CD4-positive, alpha-beta T cell treated with Interferon gamma for 1 hour (primary cell): ENCODE measurements at regions not wholly inside any gene's neighbourhood (a gene's known extent, or its start where the extent isn't known, plus 50 kb on each side); places are given as distances from the start of the nearest gene placed in this dataset.

Source experiments
- DNase-seq: peaks from one replicate; pipeline ENCODE4 v3.0.0-alpha.2; 2020

DNA sequence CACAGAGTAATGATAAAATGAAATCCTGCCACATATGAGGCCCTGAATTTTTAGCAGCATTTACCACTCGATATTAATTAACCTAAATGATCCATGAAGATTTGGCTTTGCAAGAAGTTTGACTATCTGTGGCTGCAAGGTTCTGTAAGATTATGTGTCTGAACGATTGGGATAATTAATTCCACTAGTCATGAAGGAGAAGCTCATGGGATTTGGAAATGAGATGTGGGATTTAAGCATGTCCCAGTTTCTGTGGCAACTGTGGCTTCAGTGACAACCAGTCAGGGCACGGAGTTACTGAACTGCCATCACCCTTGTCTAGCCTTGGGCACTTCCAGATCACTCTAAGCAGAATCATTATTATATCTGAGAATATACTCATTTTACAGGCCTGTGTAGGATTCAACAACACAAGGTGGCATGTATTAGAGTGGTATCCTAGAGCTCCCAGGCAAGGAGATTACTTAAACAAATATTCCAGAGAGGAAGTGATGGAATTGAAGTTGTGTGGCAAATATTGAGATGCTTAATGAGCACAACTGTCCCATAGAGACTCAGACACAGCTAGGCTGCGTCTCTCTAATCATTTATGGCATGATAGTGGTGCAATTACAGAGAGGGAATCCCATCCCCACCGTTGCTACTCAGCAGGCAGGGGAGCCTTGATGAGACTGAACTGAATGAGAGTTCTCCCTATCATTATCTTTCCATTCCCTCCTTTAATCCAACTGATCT is 205.0 kb upstream of the KRR1 start:
- DNase-seq: no peak

DNA sequence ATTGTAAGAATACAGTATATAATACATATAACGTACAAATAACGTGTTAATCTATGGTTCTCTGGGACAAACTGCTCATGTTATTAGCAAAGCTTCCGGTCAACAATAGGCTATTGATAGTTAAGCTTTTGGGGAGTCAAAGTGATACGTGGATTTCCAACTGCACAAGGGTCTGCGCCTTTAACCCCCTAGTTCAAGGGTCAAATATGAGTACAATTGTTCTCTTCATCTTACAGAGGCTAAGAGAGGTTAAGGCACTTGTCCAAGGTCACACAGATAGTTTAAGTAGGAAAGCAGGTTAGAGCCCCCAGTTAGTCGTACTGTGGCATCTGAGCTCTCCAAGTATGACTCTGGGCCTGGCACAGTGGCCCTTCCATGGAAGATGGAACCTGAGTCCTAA is 204.3 kb upstream of the KRR1 start:
- DNase-seq: no peak

DNA sequence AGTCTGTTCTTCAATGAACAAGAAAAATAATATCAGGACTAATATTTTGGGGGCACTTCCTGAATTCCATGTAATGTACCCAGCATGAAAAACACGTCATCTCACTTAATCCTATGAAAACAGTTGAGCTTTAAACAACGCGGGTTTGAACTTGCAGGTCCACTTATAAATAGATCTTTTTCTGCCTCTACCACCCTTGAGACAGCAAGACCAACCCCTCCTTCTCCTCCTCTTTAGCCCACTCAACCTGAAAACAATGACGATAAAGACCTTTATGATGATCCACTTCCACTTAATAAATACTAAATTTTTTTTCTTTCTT is 203.9 kb upstream of the KRR1 start:
- DNase-seq: no peak

DNA sequence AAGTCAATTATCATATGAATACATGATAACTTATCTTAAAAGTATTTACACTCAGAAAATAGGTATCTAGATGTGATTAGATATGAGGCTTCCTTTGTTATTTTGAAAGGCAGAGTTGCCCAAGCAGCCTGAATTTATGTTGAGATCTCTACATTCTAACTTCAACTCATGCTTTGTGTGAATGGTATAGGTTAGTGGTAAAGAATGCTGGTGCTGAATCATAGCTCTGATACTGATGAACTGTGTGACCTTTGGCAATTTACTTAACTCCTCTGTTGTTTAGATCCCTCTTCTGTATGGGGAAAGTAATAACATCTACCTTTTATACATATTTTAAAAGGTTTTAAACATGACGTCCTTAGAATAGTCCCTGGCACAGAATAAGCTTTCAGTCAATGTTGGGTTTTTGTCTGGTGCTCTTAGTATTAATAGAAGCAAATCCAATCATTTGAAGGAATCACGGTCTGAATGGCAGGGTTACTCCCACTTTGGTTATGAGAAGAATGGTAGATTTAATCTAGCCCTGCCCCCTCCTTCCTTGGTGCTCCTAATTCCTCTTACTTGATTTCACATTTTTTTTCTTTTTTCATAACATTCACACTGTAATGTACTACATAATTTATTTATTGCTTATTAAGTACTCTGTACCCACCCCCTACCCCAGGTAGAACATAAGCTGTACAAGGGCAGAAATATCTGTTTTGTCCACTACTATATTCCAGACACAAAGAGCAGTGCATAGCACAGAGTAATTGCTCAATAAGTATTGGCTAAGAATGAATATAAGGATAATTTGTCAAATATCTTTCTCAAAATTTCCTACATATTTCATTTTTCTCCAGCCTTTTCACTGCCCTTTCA is 203.3 kb upstream of the KRR1 start:
- no peak for DNase-seq

DNA sequence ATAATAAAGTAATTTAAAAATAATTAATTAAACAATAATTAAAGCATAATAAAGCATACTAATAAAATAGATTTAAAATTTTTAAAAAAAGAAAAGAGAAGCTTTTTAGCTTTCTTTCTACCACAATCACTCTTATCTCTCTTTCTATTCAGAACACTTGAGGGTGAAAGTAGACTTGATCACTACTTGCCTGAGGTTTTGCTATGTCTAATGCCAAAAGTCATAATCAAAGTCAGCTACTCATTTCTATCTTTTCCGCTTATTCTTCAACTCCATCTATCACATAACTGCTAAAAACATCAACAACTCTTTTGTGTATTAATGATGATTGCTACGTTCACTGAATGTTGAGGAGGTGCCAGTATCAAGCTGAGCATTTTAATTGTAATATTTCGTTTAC is 202.0 kb upstream of the KRR1 start:
- no peak for DNase-seq

DNA sequence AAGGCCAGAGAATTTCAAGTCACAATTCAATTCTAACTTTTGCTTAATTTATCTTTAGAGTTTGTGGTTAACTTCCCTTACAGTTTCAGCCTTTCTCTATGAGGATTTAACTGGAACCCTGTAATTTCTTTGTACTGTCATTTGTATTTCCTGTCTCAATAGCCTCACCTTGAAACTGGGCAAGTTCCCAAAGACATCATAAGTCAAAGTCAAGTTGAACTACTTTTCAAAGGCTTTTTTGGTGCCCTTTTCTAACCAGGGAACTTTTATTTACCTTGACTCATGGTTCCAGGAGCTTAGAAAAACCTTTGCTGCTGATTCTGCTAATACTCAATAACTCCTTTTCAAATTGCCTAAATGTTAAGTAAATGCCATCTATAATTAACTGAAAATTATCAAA is 200.8 kb upstream of the KRR1 start:
- no peak for DNase-seq

DNA sequence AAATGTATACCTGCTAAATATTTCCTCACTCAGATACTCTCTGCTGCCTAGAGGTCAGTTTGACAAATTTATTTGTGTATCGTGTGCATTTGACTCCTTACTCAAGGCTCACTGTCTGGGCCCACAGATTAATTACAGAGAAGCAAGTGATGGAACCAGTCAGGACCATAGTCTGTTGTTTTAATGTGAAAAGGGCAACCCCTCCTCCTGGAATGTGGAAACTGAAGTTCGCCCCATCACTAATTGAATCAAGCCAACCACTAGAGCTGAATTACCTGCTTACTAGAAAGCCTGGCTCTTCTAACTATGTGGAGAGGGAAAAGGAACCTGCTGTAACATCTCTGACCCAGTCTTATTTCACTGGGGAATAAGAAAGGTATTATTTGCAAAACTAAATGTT is 199.9 kb upstream of the KRR1 start:
- DNase-seq: no peak

DNA sequence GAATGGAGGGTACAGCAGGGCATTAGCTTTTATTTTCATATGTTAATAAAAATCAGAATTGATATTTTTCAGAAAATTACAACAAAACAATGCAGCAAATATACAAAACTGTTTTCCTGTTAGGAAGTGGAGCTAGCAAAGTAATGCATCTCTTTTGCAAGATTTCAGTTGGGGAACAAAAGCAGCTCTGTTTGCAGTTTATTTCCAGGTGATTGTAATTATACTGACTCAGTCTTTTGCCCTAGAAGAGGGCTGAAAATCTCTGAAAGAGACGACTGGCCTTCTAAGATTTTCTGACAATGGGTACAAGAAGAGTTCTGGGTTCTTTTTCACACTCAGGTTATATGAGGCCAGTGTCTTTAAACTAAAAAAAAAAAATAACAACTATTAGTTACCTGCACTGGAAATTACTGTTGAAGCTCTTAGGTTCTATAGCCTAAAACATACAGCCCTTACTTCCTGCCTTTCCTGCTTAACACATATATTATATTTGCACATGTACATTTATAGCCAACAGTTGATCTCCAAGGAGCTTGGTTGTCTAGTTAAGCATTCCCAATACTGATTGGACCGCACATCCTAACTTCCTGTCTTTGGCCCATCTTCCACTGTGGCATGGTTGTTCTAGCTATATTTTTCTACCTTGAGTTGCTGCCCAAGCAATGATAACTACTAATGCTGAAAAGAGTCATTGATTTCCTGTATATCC is 199.1 kb upstream of the KRR1 start:
- no peak for DNase-seq

DNA sequence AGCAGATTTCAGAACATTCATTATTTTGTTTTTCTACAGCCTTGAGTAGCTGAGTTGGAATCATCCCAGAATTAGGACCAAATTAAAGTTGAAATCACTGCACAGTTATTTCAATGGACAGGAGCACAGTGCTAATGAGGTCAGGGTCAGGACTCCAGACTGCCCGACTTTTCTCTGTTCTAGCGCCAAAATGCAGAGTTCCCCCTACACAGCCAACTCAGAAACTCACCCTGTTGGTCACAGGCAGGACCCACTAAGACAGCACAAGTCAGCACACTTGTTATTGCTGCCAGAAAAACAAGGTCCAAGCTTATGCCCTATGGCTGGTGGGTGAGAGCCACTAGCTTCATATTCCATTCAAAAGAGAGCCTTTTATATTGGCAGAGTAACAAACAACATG is 198.1 kb upstream of the KRR1 start:
- DNase-seq: no peak

DNA sequence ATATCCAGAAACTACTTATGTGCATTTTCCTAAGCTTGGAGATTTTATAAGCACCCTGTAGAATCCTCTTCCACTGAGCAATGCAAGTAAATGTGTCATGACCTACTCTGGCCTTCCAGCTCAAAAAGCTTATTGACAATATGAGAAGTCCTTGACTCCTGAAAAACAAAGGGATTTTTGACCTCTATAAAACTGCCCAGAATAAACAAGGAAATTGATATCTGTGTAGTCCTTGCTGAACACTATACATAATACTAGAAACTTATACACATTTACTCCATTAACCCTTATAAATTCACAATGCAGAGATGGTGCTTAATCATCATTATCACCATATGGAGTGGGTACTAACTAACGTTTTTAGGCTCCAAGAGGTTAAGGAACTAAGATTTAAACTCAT is 197.4 kb upstream of the KRR1 start:
- DNase-seq: no peak

DNA sequence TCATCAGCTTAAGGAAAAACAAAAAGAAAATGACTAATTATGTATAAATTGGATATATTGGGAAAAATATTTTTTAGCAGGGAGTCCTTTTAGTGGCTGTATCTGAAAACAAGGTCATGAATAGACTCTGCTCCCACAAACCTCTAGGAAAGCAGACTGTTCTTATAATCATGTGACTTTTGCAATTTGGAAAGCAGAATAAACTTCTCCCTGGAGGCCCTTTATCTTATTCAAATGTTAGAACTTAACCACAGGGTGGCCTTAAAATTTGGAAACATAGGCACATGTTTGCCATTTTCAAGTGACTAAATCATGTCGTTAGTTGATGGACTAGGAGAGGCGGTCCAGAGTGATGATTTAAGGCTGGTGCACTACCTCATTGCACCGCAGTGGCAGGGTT is 196.6 kb upstream of the KRR1 start:
- DNase-seq: no peak

DNA sequence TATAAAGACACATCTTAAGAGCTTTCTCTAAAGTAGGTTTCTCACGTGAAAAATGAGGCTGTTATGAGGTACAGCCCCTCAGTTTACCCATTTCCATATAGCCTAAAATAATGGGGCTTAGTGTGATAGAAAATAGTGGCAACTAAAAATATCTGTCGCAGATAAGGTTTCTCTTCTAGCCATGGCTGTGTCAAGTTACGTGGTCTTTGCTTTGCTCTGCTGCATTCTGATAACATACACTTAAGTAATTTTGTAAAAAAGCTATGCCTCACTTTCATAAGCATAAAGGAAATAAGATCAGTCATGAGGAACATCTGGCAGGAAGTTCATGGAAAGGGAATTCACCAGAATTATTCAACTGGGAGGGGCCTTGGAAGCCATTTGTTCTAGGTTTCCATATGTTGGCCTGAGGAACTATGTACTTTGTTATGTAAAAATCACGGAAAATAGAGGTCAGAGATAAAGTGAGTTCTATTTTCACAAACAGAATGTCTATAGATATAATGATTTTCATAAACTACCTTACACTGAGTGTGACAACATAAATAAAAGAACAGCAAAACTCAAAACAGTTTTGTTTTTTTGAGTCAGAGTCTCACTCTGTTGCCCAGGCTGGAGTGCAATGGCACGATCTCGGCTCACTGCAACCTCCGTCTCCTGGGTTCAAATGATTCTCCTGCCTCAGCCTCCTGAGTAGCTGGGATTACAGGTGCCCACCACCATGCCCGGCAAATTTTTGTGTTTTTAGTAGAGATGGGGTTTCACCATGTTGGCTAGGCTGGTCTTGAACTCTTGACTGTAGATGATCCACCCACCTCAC is 195.6 kb upstream of the KRR1 start:
- DNase-seq: no peak

DNA sequence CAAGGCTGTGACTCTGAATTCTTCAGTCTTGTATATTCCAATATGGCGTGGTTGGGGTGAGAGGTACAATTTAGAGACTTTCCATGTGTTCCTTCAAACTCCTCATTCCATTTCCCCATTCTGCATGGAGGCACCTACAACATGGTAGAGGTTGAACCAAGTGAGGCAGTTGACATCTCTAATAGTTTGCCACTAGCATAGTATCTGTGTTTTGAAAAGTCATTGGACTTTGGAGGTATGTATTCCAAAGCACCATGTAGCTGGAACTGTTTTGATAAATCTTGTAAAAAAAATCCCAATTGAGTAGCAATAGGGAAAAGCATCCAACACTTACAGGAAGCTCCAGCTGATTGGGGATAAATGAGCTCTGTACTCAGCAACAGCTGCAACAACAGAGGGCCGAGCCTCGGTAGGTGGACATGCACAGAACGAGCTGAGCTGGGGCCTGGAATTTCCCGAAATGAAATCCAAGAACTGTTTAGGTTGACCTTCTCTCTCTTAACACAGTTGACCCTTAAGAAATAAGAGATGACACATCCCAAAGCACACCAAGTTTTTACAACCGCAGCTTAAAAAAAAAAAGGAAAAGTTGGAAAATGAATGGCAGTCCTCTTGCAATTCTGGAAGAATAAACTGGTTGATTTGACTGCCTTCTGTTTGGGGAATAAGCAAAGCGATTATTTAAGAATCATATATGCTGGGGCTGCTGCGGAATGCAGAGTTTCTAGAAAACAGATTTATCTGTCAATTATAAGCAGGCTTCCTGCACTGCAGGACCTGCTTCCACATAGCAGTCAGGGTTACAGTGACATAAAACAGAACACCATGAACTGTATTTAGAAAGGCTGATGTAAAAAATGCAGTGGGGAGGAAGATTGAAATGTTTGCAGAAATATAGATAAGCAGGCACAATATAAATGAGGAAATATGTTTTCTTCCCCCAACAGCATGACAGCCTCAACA is 194.6 kb upstream of the KRR1 start:
- DNase-seq: no peak

DNA sequence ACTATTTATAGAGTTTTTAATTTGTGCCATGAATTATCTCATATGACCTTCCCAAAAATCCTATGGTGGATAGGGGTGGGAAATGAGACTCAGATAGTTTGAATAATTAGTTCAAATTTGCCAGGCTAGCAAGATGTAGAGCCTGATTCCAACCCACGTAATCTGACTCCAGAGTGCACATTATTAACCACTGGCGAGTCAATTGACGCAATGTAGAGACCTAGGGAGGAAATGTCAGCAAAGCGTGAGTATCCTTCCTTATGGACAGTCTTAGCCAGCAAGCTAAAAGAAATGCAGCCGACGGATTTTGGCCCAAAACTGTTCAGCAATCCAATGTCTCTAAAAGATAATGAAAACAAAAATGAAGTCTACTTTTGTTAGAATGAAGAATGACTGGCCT is 193.3 kb upstream of the KRR1 start:
- DNase-seq: no peak

DNA sequence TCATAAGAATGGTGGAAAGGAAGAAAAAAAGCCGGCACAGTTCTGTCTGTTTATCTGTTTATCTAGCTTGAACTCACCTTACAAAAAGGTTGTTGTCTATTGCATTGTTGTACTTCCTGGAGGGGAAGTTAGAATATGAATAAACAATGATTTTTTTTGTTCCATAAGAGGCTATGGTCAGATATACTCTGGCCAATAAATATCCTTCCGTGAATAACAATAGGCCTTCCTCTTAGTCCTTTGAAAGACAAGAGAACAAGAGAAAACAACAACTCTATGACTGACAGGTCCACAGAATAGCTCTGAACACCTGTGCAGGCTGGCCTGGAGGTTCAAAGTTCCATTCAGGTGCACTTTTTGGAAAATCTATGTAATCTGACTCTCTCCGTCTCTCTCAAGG is 192.8 kb upstream of the KRR1 start:
- DNase-seq: no peak

DNA sequence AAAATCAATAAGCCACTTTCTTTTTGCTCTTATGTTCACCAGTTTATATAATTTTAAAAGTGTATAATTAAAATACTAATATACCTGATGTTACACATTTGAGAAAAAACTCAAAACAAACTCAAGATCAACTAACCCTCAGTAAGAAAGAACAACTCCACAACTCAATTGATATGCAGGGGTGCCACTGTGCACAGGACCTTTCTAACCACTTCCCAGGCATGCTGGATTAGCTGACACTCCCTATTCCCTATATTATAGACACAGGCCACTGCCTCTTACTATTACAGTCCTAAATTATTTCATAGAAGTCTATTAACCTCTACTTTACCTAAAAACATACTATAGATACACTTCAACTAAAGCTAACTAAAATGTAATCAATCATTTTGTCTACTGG is 191.7 kb upstream of the KRR1 start:
- no peak for DNase-seq

DNA sequence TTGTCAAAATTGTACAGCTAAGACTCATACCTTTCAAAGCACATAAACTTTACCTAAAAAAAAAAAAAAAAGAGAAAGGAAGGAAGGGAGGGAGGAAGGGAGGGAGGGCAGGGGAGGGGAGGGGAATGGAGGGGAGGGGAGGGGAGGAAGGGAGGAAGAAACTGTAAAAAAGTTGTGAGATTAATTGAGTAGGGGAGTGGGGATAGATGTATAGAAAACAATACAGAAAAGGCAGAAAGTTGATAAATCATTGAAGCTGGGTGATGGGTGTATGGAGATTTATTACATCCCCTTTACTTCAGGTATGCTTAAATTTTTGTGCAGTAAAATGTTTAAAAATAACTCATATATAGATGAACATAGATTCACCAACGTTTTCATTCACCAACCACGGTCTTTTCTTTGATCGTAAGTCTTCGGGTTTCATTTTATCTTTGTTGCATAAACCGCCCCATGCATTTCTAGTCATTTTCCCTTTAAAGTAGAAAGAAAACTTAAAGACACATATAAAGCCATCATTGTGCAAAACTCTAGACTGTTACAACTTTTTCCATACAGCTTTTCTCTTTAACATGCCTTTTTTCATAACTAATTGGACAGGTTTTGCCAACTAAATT is 191.2 kb upstream of the KRR1 start:
- no peak for DNase-seq

DNA sequence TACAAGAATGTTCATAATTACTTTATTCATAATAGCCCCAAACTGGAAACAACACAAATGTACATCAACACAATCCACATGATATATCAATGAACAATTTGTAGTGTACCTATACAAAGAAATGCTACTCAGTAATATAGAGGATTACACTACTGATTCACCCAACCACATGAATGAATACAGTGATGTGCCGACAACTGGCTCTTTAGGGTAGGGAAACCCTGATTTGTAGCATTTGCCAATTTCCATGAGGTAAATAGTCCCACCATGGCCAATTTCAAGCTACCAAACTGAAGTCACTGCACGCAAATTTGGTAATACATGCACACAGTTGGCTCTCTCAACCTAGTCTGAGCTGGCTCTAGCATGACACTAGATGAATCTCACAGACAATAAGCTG is 190.4 kb upstream of the KRR1 start:
- no peak for DNase-seq

DNA sequence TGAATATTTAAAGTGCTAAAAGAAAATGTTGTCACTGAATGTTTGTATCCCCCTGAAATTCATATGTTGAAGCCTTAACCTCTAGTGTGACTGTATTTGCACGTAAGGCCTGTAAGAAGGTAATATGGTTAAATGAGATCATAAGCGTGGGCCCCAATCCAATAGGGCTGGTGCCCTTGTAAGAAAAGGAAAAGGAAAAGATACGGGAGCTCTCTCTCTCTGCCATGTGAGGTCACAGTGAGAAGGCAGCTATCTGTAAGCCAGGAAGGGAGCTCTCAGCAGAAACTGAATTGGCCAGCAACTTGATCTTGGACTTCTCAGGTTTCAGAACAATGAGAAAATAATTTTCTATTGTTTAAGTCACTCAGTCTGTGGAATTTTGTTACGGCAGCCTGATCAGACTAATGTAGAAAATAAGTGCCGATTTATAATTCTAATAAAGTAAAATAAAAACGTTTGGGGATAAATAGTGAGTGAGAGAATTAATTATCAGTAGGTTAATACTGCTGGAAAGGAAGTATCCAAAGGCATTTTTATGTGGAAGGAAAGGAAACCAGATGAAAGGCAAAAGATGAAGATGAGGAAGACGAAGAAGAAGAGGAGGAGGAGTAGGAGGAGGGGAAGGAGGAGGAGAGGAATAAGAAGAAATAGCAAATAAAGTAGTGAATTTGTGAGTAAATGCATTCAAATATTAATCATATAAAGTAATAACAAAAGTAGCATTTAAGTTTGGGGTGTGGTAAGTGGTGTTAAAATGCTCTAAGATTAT is 188.5 kb upstream of the KRR1 start:
- DNase-seq: no peak

DNA sequence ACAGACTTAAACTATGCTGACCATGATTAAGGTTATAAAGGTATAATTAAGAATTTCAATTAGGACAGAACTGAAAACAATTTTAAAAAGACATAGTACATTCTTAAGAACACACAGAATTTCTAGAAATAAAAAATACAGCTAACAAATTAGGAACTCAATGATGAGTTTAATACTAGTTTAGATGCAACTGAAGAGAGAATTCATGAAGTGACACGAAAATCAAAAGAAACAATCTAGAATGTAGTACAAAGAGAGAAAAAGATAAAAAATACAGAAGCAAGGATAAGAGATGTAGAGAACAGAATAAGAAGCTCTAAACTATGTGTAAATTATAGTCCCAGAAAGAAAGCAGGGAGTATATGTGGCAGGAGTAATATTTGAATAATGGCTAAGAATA is 187.8 kb upstream of the KRR1 start:
- no peak for DNase-seq

DNA sequence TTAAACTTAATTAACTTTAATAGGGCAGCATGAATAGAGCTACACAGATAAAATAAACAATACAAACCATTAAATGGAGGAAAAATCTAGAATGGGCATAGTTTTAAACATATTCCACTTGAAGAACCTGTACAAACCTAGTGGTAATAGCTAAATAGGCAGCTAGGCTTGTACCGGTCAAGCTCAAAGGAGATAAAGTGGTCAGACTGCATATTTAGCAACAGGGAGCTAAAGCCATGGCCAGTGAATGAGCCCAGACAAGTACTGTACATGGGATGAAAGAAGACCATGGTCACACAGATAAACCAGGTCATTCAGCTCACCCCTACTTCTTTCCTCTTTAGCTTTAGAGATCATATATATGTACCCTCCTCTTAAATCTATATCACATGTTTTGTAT is 186.6 kb upstream of the KRR1 start:
- DNase-seq: no peak
